CD8-positive, alpha-beta memory T cell (primary cell): ENCODE measurements at regions not wholly inside any gene's neighbourhood (a gene's known extent, or its start where the extent isn't known, plus 50 kb on each side); places are given as distances from the start of the nearest gene placed in this dataset.

Experiments
- CTCF ChIA-PET: fragments of 350-600 bp; sonication (Branson Sonifier 250); formaldehyde crosslinking; loops from one replicate; lab custom pipeline; 2021; ENCODE audit warnings: antibody characterized with exemption; lab: Charles Lee
- POLR2A ChIA-PET: fragments of 350-600 bp; sonication (Branson Sonifier 250); formaldehyde crosslinking; loops from one replicate; lab custom pipeline; 2021; ENCODE audit warnings: antibody characterized with exemption; lab: Charles Lee
- DNase-seq, 5 donors: peaks; one replicate each; pipeline versions ENCODE4 v3.0.0 to v3.0.0-alpha.2; 2020 to 2022; ENCODE audit warnings: mixed read lengths in 1 of 5
- H3K27ac ChIP-seq: one replicate; pipeline ENCODE4 v1.7.0; 2013; ENCODE audit warnings: low read depth, mild to moderate bottlenecking, low read length, moderate library complexity
- H3K27me3 ChIP-seq: 2 replicates; pipeline ENCODE4 v1.7.0; 2013; ENCODE audit warnings: low read length, mild to moderate bottlenecking; ENCODE audit not compliant: insufficient read depth, poor library complexity, severe bottlenecking
- H3K36me3 ChIP-seq: 2 replicates; pipeline ENCODE4 v1.7.0; 2013; ENCODE audit warnings: mild to moderate bottlenecking, low read length, moderate library complexity; ENCODE audit not compliant: insufficient read depth
- H3K4me1 ChIP-seq: 2 replicates; pipeline ENCODE4 v1.7.0; 2013; ENCODE audit warnings: mild to moderate bottlenecking, low read length, moderate library complexity; ENCODE audit not compliant: insufficient read depth
- H3K4me3 ChIP-seq: 2 replicates; pipeline ENCODE4 v1.7.0; 2013; ENCODE audit warnings: mild to moderate bottlenecking, low read length
- H3K9me3 ChIP-seq: 2 replicates; pipeline ENCODE4 v1.7.0; 2013; ENCODE audit warnings: mild to moderate bottlenecking, low read length
- H3K27ac Mint-ChIP-seq, 8 donors: one replicate each; pipeline ENCODE4 v1.8.0; 2020 to 2021; ENCODE audit warnings: mixed read lengths in 8 of 8, mild to moderate bottlenecking in 6 of 8, inconsistent platforms in 3 of 8, moderate library complexity in 3 of 8
- H3K27me3 Mint-ChIP-seq, 2 donors: one replicate each; pipeline ENCODE4 v1.8.0; 2020 to 2021; ENCODE audit warnings: mixed read lengths in 2 of 2, mild to moderate bottlenecking in 1 of 2, moderate library complexity in 1 of 2
- H3K36me3 Mint-ChIP-seq, 3 donors: one replicate each; pipeline ENCODE4 v1.8.0; 2020 to 2021; ENCODE audit warnings: mixed read lengths in 3 of 3, inconsistent platforms in 1 of 3, mild to moderate bottlenecking in 1 of 3
- H3K4me1 Mint-ChIP-seq, 3 donors: one replicate each; pipeline ENCODE4 v1.8.0; 2020 to 2021; ENCODE audit warnings: mixed read lengths in 3 of 3, inconsistent platforms in 1 of 3, mild to moderate bottlenecking in 1 of 3
- H3K4me3 Mint-ChIP-seq, 7 donors: one replicate each; pipeline ENCODE4 v1.8.0; 2020 to 2021; ENCODE audit warnings: mixed read lengths in 7 of 7, mild to moderate bottlenecking in 6 of 7, moderate library complexity in 4 of 7, inconsistent platforms in 2 of 7
- H3K9me3 Mint-ChIP-seq, 5 donors: one replicate each; pipeline ENCODE4 v1.8.0; 2020 to 2022; ENCODE audit warnings: mixed read lengths in 5 of 5, mild to moderate bottlenecking in 3 of 5, moderate library complexity in 2 of 5, inconsistent platforms in 1 of 5

DNA sequence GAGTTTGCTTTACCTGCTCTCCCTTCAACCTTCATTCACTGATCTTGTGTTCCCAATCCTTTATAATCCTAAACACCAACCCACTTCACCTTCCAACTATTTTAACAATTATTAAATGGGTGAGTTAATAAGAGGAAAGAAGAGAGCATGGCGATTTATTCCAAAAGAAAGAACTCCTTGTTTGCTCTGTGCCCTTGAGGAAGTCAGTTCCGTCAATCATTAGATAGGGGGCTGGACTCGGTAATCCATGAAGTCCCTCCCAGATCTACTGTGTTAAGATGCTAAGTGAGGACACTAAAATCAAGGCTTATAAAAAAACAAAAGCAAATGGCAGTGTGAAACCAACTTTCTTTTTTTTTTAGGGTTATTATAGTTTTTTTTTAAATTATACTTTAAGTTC lies 589.9 kb downstream of the XIRP2 start:
- no peak overlapping the region for H3K27ac ChIP-seq
- no peak overlapping the region for H3K4me3 Mint-ChIP-seq
- H3K36me3 Mint-ChIP-seq = no peaks in the 10 kb centered on the region
- CTCF ChIA-PET = no interaction called here
- H3K4me1 Mint-ChIP-seq = no peaks in the 10 kb centered on the region
- DNase-seq = no peak
- H3K27me3 Mint-ChIP-seq = no peaks in the 10 kb centered on the region
- H3K9me3 Mint-ChIP-seq = peaks cover 0 to 7% (median 4%) of the 10 kb centered on the region in 5 donors
- no peaks in the 10 kb centered on the region for H3K27me3 ChIP-seq
- H3K4me3 ChIP-seq = no peak overlapping the region
- no peaks in the 10 kb centered on the region for H3K36me3 ChIP-seq
- POLR2A ChIA-PET = no interaction called here
- no peaks in the 10 kb centered on the region for H3K9me3 ChIP-seq
- H3K4me1 ChIP-seq = no peaks in the 10 kb centered on the region
- no peak overlapping the region for H3K27ac Mint-ChIP-seq

DNA sequence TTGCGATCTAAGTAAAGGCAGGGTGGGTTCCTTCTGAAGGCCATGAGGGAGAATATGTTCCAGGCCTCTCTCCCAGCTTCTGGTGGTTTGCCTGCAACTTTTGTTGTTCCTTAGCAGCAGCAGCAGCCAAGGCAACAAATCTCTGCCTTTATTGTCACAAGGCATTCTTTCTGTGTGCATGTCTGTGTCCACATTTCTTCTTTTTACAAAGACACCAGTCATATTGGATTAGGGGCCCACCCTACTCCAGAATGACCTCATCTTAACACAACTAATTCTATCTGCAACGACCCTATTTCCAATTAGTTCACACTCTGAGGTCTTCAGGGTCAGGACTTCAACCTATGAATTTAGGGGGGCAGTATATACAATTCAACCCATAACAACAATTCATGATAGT lies 587.5 kb downstream of the XIRP2 start:
- Mint-ChIP-seq H3K27ac (peak overlapping the region in 1 of 8 donors; percentile 33), H3K4me3 (no peak overlapping the region), H3K36me3 (no peaks in the 10 kb centered on the region), H3K27me3 (no peaks in the 10 kb centered on the region), H3K4me1 (no peaks in the 10 kb centered on the region), H3K9me3 (peaks cover 0 to 5% (median 2%) of the 10 kb centered on the region in 5 donors)
- DNase-seq = no peak
- ChIA-PET CTCF (no interaction called here), POLR2A (no interaction called here)
- H3K4me3 ChIP-seq = no peak overlapping the region
- no peaks in the 10 kb centered on the region for H3K27me3 ChIP-seq
- no peaks in the 10 kb centered on the region for H3K9me3 ChIP-seq
- no peak overlapping the region for H3K27ac ChIP-seq
- no peaks in the 10 kb centered on the region for H3K36me3 ChIP-seq
- H3K4me1 ChIP-seq = no peaks in the 10 kb centered on the region

DNA sequence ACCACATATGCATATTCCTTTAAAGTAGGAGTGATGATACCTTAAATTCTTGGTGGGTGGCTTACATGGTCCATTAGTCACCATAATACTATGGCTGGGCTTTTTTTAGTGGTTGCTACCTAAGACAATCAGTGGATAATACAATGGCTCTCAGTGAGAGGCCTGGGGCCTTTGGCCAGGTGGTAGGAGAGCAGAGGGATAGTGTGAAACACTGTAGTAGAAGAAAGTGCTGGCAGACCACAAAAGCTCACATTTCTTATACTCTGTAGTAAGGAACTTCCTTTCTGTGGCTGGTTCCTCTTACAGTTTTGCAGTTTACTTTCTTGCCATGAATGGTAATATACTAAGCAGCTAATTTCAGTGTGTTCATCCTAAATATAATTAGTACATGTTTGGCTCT lies 583.5 kb downstream of the XIRP2 start:
- Histone ChIP-seq H3K27me3 (no peaks in the 10 kb centered on the region), H3K36me3 (no peaks in the 10 kb centered on the region), H3K4me3 (no peak overlapping the region), H3K27ac (no peak overlapping the region), H3K4me1 (no peaks in the 10 kb centered on the region), H3K9me3 (no peaks in the 10 kb centered on the region)
- H3K27me3 Mint-ChIP-seq = no peaks in the 10 kb centered on the region
- no peak for DNase-seq
- ChIA-PET POLR2A (no interaction called here), CTCF (interaction anchor here (1.3 kb wide), 1 partner anchor 8 kb away, joined by 4 read pairs; no protein-coding TSS in a partner anchor)
- no peaks in the 10 kb centered on the region for H3K36me3 Mint-ChIP-seq
- no peaks in the 10 kb centered on the region for H3K4me1 Mint-ChIP-seq
- peaks cover 0 to 2% (median 0%) of the 10 kb centered on the region in 5 donors for H3K9me3 Mint-ChIP-seq
- no peak overlapping the region for H3K4me3 Mint-ChIP-seq
- no peak overlapping the region for H3K27ac Mint-ChIP-seq

DNA sequence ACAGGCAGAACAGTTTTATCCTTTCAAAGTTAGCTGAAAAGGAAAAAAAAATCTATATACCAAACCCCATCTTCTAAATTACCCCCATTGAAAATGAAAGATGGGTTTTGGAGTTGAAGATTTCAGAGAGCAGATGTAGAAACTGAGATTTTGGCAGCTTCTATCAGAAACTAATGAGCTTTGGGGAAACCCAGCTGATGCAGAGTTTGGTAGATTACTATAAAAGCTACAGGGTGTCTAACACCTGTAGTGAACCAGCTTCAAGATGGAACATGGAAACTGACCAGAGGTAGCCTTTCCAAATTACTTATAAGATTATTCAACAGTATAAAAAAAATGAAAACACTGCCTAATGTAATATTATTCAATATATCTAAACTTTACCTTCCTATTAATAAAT lies 583.1 kb downstream of the XIRP2 start:
- no peaks in the 10 kb centered on the region for H3K36me3 Mint-ChIP-seq
- H3K9me3 ChIP-seq = no peaks in the 10 kb centered on the region
- H3K27ac Mint-ChIP-seq = no peak overlapping the region
- H3K4me1 Mint-ChIP-seq = no peaks in the 10 kb centered on the region
- no peaks in the 10 kb centered on the region for H3K36me3 ChIP-seq
- no peaks in the 10 kb centered on the region for H3K4me1 ChIP-seq
- no peaks in the 10 kb centered on the region for H3K27me3 Mint-ChIP-seq
- H3K9me3 Mint-ChIP-seq = peaks cover 0 to 2% (median 0%) of the 10 kb centered on the region in 5 donors
- ChIA-PET POLR2A (no interaction called here), CTCF (interaction anchor here (1.3 kb wide), 1 partner anchor 8 kb away, joined by 4 read pairs; no protein-coding TSS in a partner anchor)
- no peaks in the 10 kb centered on the region for H3K27me3 ChIP-seq
- DNase-seq = no peak
- no peak overlapping the region for H3K27ac ChIP-seq
- H3K4me3 Mint-ChIP-seq = no peak overlapping the region
- no peak overlapping the region for H3K4me3 ChIP-seq

DNA sequence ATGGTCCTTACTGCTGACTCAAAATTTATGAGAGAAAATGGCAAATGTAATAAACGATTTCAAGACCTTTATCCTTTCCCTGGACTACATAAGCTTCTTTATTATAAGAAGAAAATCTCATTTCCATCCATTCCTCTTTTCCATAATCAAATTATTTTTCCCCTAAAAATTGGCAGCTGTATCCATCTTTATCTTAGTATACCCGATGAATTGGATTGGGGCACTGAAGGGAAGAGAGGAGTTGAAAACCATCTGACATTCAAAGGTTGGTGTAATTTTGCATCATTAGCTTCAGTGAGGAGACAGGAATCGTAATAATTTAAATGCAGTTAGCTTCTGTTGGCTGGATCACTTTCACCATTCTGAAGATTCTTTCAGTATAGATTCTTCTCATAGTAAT lies 574.1 kb downstream of the XIRP2 start:
- ChIA-PET CTCF (no interaction called here), POLR2A (no interaction called here)
- Histone ChIP-seq H3K27ac (no peak overlapping the region), H3K36me3 (no peaks in the 10 kb centered on the region), H3K4me3 (no peak overlapping the region), H3K9me3 (peaks cover 7% of the 10 kb centered on the region), H3K4me1 (no peaks in the 10 kb centered on the region), H3K27me3 (no peaks in the 10 kb centered on the region)
- H3K4me3 Mint-ChIP-seq = no peak overlapping the region
- no peak overlapping the region for H3K27ac Mint-ChIP-seq
- no peaks in the 10 kb centered on the region for H3K27me3 Mint-ChIP-seq
- DNase-seq = no peak
- no peaks in the 10 kb centered on the region for H3K4me1 Mint-ChIP-seq
- H3K36me3 Mint-ChIP-seq = no peaks in the 10 kb centered on the region
- H3K9me3 Mint-ChIP-seq = peaks cover 4 to 18% (median 12%) of the 10 kb centered on the region in 5 donors

DNA sequence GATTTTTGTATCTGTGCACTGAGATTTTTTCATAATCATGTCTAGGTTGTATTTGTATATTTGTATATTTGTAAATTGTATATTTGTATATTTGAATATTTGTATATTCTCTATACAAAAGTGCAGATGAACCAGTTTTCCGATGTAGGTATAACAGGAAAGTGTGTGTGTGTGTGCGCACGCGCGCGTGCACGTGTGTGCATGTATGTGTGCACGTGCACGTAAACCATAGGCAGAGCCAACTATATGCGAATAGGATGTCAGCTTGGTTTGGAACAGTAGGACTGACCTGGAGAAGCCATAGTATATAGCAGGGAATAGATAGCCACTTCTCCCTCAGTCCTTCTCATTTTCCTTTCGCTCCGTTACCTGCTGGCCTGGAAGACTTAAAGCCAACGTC lies 565.8 kb downstream of the XIRP2 start:
- POLR2A ChIA-PET = no interaction called here
- H3K27me3 Mint-ChIP-seq = no peaks in the 10 kb centered on the region
- H3K4me1 Mint-ChIP-seq = no peaks in the 10 kb centered on the region

DNA sequence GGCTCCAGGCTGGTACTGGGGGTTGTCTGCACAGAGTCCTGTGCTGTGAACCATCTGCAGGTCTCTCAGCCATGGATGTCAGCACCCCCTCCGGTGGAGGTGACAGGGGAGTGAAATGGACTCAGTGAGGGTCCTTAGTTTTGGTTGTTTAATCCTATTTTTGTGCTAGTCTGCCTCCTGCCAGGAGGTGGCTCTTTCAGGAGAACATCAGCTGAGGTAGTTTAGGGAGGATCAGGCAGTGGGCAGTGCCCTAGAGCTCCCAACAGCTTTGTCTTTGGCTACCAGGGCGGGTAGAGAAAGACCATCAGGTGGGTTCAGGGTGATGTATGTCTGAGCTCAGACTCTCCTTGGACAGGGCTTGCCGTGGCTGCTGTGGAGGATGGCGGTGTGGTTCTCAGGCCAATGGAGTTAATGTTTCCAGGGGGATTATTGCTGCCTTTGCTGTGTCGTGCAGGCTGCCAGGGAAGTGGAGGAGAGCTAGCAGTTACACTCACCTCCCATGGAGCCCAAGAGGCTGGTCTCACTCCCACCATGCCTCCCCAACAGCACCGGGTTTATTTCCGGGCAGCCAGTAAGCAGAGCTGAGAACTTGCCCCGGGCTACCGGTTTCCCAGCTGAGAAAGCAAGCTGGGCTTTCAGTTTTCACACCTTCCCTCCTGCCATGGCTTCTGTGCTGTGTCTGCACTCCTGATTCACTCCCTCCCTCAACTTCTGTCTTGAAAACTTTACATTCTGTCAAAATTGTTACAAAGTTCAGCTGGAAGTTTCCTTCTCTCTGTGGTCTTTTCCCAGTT lies 563.4 kb downstream of the XIRP2 start:
- no peaks in the 10 kb centered on the region for H3K9me3 ChIP-seq
- CTCF ChIA-PET = no interaction called here
- POLR2A ChIA-PET = no interaction called here
- H3K27me3 Mint-ChIP-seq = no peaks in the 10 kb centered on the region
- no peak overlapping the region for H3K4me3 Mint-ChIP-seq
- no peak overlapping the region for H3K4me3 ChIP-seq
- no peak overlapping the region for H3K27ac Mint-ChIP-seq
- no peak overlapping the region for H3K27ac ChIP-seq
- no peaks in the 10 kb centered on the region for H3K4me1 ChIP-seq
- no peaks in the 10 kb centered on the region for H3K27me3 ChIP-seq
- peaks cover 9 to 22% (median 19%) of the 10 kb centered on the region in 5 donors for H3K9me3 Mint-ChIP-seq
- no peaks in the 10 kb centered on the region for H3K4me1 Mint-ChIP-seq
- DNase-seq = no peak
- no peaks in the 10 kb centered on the region for H3K36me3 Mint-ChIP-seq
- no peaks in the 10 kb centered on the region for H3K36me3 ChIP-seq

More for the DNA sequence above, 565.8 kb downstream of the XIRP2 start:
- H3K36me3 ChIP-seq = no peaks in the 10 kb centered on the region
- H3K9me3 Mint-ChIP-seq = peaks cover 5 to 21% (median 14%) of the 10 kb centered on the region in 5 donors
- H3K9me3 ChIP-seq = no peaks in the 10 kb centered on the region
- H3K36me3 Mint-ChIP-seq = no peaks in the 10 kb centered on the region
- no peak overlapping the region for H3K27ac ChIP-seq
- no peaks in the 10 kb centered on the region for H3K4me1 ChIP-seq
- H3K4me3 ChIP-seq = no peak overlapping the region
- no peak overlapping the region for H3K27ac Mint-ChIP-seq
- H3K27me3 ChIP-seq = no peaks in the 10 kb centered on the region
- no peak for DNase-seq
- H3K4me3 Mint-ChIP-seq = no peak overlapping the region
- CTCF ChIA-PET = no interaction called here

DNA sequence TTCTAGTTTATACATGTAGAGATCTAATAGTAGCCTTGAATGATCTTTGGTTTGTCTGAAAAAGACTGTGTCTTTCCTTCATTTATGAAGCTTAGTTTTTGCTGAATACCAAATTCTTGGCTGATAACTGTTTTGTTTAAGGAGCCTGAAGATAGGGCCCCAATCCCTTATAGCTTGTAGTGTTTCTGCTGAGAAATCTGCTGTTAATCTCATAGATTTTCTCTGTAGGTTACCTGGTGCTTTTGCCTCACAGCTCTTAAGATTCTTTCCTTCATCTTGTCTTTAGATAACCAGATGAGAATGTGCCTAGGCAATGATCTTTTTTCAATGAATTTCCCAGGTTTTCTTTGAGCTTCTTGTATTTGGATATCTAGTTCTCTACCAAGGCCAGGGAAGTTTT lies 562.1 kb downstream of the XIRP2 start:
- POLR2A ChIA-PET = no interaction called here
- Mint-ChIP-seq H3K36me3 (no peaks in the 10 kb centered on the region), H3K9me3 (peaks cover 9 to 28% (median 17%) of the 10 kb centered on the region in 5 donors), H3K4me1 (no peaks in the 10 kb centered on the region), H3K27me3 (no peaks in the 10 kb centered on the region), H3K27ac (no peak overlapping the region), H3K4me3 (no peak overlapping the region)
- no peaks in the 10 kb centered on the region for H3K36me3 ChIP-seq
- H3K4me3 ChIP-seq = no peak overlapping the region
- CTCF ChIA-PET = no interaction called here
- H3K9me3 ChIP-seq = no peaks in the 10 kb centered on the region
- no peaks in the 10 kb centered on the region for H3K4me1 ChIP-seq
- DNase-seq = no peak
- H3K27me3 ChIP-seq = no peaks in the 10 kb centered on the region
- H3K27ac ChIP-seq = no peak overlapping the region
